HG02759 (cell line): ENCODE measurements at regions not wholly inside any gene's neighbourhood (a gene's known extent, or its start where the extent isn't known, plus 50 kb on each side); places are given as distances from the start of the nearest gene placed in this dataset.
"Not testable (repeated sequence)": the region's sequence is repeated elsewhere in the genome, so short reads cannot be mapped to it uniquely, and the experiment has no call there.

Source experiments
- ATAC-seq: cut with Tn5 transposase; IDR thresholded peaks from one replicate; pipeline ENCODE4 v1.9.1; 2021; ENCODE audit warnings: mild to moderate bottlenecking, moderate library complexity; ENCODE audit not compliant: unreplicated experiment

DNA sequence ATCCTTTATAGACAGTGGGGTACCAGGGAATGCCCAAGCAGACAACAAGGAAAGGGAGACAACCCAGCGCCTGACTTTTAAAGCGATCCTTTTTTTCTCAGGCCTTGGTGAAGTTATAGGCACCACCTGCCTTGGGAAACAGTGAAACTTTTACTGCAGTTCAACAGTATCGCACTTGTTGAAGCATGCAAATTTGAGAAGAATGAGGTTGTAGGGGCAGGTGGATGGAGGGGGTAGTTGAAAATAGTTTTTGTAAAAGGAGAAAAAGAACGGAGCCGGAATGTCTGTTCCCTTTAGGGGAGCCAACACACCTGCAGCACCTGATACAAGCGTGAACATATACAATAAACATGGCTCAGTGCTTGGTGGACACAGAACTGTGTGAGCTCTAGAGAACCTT is 190.2 kb upstream of the NR3C1 start:
- no peak for ATAC-seq

DNA sequence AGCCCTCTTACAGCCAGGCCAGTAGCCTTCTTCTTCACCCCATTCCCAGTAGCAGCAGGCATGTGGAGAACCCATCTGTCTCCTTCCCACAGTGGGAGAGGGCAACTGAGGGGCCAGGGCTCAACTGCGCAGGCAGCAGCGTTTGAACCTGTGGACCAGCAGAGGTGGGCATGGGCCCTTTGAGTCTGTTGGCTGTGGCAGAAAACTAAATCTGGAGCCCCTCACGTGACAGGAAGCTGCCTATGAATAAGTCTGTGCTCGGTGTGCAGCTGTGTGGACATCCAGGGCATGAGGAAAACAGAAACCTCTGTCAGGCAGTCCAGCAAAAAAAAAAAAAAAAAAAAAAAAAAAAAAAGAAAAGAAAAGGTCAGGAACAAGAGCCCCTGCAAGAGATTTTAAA is 189.2 kb upstream of the NR3C1 start:
- peak; percentile 85 for ATAC-seq

DNA sequence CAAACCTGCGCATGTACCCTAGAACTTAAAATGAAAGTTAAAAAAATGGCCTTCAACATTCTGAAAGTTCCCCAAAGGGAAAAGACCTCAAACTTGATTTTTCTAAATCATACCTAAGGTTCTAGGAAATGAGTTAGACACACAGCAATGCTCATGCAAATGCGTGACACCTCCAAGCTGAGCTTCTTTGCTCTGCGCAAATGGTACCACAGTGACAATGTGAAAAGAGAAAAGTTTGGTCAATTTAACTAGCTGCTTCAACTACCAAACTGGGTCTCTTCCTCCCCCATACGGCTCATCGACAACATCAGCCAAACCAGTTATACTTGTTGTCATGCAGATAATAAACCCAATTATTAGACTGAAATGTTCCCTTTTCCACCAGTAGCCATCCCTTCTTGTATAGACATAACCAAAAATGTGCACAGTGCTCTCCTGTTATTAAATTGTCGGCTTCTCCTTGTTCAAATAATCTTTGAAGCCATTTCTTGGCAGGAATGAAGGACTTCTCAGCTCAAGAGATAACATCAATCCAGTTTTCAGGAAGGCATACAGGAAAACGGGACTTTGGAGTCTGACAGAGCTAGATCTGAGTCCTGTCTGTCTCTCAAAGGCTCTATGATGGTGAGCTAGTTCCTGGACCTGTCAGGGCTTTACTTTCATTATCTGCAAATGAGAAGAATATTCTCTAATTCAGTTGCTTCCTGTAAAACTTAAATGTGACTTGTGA is 185.6 kb upstream of the NR3C1 start:
- no peak for ATAC-seq

DNA sequence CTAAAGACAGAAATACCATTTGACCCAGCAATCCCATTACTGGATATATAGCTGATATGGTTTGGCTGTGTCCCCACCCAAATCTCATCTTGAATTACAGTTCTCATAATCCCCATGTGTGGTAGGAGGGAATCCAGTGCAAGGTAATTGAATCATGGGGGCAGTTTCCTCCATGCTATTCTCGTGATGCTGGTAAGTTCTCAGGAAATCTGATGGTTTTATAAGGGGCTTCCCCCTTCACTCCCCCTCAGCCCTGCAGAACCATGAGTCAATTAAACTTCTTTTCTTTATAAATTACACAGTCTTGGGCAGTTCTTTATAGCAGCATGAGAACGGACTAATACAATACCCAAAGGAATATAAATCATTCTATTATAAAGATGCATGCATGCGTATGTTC is 184.6 kb upstream of the NR3C1 start:
- not testable (repeated sequence) for ATAC-seq

DNA sequence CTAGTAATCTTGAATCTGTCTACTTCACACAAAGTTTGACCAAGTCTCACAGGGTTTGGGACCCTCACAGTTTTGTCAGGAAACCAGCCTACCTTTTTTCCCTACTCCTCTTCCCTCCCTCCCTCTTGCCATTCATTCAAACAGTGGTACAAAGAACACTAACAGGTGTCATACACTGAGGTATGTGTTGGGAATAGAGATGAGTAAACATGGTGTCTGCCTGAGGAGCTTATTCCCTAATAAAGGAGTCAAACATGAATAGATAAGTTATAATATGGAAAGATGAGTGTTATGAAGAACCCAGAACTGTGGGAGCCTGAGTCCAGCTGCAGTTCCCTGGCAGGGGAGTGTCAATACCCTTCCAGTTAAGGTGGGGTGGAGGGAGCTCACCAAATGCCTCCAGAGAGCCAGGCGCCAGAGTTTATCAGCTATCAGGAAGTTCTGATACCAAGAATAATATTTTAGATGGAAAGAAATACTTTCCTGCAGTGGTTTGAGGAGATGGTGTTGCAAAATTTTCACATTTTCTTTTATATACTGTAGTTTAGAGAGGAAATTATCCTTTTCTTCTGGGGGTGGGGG is 183.4 kb upstream of the NR3C1 start:
- ATAC-seq, result no peak

DNA sequence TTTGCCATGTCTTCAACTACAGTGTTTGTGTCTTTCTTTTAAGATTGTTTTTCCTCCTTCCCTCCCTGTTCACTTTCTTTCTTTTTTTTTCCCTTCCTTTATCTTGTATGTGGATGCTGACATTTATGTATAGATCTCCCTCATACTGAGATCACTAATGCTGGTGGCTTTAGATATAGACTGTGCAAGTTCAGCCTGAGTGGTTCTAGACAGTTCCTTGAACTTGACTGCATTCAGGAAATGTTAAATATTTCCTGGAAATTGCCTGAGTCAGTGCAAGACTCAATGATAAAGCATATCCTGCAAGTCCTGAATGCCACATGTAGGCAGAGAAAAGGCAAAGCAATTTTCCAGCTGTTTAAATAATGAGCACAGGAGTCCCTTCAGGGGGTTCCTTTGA is 182.5 kb upstream of the NR3C1 start:
- ATAC-seq, result no peak

DNA sequence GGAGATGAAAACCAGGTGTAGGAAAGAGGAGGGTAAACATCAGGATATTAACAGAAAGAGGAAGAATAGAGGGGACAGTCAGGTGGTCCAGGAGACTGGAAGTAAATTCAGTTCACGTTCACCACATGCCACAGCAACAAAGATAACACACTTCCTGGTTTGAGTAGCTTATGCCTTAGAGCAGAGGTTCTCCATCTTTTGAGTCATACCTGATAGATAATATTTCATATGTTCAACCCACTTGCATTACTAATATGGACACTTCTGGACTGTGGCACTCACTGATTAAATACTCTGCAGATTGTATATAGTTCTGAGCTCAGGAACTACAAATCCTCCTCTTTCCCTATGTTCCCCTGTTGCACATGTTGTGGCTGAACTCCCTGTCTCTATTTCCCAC is 179.9 kb upstream of the NR3C1 start:
- ATAC-seq, result no peak

DNA sequence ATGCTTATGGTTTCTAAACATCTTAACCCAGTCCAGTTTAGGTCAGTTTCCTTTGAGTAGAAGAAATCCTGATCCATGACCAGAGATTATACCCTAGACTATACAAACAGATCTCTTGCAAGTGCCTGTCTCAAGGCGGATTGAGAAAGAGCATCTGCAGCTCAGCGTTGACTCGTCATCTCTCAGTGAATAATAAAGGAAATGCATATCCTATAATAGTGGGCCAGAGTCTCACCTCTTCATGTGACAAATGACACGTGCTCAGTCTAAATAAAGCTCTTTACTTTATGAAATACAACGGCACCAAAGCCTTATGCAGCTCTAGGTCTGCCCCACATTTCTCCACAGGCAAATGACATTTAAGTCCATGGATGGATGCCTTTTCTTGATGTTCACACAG is 179.4 kb upstream of the NR3C1 start:
- ATAC-seq, result no peak

DNA sequence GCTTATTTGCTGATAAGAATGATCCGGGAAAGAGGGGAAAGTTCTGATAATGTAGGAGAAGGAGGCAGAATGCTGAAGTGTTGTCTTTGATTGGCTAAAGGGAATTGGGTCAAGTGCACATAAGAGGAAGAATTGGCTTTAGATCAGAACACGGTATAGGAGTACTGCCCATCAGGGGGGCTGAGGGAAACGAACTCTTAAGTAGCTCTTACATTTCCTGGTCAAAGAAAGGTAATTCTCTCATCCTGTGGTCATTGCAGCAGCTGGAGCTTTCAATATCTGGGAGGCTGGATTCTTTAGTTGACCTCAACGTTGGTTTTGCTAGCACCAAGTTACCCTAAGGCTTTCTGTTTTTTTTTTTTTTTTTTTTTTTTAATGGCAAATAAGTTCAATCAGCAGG is 178.7 kb upstream of the NR3C1 start:
- ATAC-seq, result no peak

DNA sequence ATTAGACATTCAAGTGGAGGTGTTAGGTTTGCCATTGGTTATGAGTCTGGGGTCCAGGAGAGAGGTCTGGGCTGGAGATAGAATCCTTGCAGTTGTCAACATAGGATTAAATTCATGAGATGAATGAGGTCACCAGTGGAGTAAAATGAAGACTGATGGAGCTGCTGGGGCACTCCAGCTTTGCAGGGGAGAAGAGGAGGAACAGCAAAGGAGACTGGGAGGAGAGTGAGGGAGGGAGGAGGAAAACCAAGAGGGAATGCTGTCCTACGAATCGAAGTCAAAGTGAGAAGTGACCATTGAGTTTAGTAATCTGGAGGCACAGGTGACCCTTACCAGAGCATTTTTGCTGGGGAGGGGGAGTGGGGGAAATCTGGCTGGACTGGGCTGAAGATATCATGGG is 178.2 kb upstream of the NR3C1 start:
- ATAC-seq, result no peak

DNA sequence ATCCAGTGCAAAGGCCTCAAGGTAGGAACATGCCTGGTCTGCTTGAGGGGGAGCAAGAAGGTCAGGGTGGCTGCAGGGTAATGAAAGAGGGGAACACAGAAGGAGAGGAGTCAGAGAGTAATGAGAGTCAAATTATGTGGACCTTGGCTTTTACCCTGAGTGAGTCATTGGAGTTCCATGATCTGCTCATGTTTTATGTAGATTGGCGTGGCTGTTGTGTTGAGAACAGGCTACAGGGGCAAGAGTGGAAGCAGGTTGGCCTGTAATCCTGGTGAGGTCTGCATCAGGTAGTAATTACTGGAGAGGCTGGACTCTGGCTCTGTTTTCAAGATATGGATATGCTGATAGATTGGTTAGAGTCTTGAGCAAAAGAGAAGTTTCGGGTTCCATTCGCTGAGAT is 177.7 kb upstream of the NR3C1 start:
- no peak for ATAC-seq

DNA sequence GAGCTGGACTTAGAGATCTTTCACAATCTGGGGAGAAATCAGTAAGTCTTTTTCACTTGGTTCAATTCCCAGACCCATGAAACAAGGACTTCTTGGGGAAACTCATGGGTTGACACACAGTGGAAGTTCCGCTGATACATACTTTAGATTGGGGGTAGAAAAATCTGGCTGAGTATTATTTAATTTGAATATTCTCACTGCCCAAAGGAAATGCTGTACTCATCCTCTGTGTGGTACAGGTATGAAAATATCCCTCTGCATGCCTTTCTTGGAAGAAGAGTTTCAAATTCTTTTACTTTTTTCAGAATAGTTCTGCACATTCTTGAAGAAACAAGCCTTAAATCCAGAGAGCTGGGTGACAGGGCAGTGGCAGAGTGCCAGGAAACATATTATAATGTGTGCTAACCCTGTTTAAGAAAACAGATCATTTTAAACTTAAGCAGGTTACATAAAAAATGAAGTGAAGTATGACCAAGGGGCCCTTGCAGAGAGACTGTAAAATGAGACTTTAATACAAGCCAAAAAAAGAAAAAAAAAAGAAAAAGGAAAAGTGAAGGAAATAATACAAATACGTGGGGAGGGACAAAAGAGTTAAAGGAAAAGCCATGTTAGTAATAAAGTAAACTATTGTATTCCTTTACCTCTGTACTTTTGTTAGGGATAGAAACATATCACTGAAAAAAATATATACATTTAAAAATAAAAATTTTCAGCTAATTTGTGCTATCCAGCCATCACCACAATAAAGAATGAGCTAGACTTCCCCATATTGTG is 173.4 kb upstream of the NR3C1 start:
- ATAC-seq, result no peak

DNA sequence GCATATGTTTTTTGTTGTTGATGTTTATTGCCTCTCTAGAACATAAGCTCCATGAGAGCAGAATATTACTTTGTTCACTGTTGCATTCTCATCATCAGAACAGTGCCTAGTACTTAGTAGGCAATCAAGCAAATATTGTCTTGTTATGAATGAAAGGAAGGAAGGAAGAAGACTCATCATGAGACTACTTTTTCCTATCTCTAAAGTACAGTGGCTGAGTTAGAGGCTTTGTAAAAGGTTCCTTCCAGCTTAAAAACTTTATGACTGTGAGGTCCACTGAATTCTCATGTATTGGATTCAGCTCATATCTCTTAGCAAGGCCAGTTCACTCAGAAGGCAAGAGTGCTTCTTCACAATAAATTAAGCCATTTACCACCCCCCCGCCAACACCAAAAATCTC is 171.8 kb upstream of the NR3C1 start:
- no peak for ATAC-seq

DNA sequence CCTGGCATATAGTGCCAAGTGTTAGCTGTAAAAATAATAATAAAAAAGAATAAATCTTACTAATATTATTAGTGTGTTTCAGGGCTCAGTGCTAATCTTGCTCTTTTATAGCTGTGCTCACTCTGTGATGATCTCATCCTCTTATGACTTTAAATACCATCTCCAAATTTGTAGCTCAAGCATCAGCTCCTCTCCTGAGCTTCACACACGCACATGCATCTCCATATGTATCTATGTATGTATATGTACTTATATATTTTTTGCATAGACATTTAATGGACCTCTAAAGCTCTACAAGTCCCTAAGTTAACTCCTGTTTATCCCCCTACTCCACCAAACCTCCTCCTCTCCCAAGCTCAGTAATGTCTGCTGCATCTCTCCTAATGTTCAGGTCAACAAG is 170.8 kb upstream of the NR3C1 start:
- no peak for ATAC-seq

DNA sequence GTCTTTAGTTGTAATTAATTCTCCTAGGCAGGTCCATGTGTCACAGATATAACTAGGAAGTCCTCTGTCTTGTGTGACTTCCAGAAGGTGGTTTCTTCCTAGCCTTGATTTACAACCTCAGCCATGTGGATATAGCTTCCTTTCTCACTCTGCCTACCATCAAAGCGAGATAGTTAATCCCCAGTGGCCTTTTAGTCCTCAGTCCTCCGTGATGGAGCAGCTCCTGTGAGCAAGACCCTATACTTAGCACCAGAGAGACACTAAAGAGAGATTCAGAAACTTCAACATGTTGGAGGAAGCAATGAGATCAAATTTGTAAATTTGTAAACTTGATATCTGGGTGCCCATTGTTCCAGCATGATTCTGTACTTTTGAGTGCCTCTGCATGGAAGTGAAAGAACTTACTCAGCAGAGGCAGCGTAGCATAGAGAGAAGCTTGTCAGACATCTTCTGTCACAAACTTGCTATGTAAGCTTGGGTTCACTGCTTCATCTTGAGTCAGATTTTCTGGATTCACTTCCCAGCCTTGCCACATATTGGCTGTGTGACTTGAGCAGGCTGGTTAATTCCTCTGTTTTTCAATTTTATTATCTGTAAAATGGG is 170.2 kb upstream of the NR3C1 start:
- peak; percentile 76 for ATAC-seq

DNA sequence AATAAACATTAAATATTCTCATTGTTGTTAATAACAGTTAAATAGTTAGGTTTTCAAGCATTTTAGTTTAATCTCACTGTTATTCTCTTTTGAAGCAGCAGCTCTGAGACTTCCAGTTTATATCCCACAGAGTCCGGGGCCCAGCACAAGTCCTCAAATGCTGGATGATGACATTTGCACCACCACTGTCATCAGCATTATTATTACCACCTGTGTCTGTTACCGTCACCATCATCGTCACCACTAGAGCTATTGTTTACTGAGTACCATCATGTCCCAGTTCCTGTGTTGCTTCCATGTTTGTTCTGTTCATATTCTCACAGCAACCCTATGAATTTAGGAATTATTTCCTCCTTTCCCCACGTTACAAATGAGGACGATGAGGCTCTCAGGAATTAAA is 169.2 kb upstream of the NR3C1 start:
- no peak for ATAC-seq

DNA sequence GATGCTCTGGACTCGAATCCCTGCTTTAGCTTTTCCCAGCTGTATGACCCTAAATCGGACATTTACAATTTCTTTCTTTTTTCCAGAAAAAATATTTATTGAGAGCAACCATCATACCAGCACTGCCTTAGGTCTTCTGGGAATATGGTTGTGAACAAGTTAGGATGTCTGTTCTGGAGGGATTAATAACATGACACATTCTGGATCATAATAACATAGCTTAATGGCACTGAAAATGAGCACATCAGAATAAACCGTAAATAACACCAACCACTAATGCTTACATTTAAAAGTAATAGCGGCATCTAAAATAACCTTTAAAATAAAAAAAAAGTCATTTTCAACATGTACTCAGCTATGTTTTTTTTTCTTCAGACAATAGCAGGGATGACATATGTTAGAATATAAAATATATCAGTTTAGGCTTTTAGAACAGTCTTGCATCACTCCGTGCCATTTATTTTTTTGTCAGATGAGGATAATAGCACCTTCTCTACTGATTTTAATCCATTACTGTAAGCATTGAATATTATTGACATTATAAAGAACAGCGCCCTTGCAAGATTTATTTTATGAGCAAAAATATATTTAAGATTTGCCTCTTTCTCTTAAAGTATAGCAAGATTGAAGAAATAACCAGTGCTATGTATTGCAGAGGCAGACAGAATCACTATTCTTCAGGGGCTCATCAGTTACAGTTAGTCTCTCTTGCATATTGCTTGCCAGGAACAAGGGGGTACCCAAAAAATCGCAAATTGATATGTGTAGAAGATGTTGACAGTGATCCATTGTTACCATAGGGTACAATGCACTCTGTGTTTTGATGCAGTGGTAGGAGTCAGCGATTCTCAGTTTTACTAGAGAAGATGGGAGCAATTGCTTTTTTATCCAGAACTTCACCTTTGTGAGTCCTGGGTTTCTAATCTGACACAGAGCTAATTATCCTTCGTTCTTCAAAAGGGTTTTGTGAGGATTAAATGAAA is 168.4 kb upstream of the NR3C1 start:
- no peak for ATAC-seq

DNA sequence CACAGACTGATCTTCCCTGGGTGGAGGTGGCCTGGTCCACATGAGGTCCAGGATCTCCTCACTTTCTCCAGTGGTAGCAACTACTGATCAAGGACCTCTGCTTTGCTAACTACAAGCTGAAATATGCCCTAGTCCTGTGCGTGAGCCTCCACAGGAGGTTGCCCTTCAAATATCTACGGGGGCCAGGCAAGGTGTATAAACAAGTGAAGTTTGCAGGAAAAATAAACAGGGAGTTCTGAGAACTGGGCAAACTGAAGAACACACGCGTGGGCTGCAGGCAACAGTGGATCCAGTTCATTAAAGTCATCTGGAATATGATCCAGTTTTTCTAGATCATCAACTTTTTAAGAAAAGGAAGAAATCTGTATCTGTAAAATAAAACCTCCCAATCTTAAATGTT is 167.5 kb upstream of the NR3C1 start:
- ATAC-seq, result no peak

DNA sequence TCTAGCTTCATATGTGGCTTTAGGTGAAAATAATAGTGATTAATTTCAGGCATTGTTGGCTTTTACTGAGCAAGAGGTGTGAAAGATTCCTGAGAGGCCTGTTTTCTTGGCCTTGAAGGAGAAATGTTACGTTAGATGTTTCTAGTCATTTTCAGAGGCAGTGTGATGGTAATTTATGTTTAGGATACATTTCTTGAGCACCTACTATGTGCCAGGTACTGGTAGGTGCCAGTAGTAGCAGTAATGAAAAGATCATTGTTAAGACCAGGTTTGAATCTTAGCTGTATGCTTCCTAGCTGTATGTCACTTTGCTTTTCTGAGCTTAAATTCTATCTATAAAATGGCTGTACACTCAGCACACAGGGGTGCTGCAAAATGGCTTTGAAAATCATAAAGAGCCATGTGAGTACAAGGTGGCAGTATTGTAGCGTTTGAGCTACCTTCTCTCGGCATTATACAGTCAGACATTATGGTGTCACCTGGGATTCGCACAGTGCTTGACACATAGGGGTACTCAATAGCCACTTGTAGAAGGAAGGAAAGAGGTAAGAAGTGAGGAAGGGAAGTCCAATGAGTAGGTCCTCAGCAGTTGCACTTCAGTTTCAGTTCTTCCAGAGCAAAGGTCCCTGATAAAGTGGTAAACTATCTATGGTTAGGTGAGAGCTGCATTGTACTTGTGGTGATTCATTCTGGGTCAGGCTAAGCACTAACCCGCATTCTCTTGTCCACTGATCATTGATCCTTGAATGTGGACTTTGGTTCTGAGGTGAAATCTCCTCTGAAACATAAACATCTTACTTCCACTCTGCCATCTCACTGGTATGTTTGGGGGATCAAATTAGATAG is 166.5 kb upstream of the NR3C1 start:
- no peak for ATAC-seq

DNA sequence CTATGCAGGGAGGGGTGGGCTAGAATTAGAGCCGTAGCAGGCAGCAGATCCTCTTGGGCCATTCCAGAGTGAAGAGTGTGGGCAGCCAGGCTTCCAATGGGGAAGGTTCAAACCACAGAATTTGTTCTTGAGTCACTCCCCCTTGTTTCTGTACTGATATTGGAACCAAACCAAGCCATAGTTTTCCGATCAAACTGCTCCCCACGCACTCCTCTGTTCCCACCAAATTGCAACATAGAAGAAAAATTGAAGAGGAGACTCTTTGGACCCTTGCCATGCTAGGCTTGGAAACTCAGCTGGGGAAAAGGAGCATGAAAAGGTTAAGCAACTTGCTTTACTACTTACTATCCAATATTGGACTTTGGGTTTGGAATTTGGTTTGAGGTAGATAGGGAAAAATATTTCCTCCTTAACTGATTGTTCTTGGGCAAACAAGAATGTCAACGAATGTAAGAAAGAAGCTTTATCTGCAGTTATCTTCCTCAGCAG is 165.8 kb upstream of the NR3C1 start:
- ATAC-seq, result no peak
